GM12878 (cell line): ENCODE measurements at regions not wholly inside any gene's neighbourhood (a gene's known extent, or its start where the extent isn't known, plus 50 kb on each side); places are given as distances from the start of the nearest gene placed in this dataset.
A peak's percentile ranks its signal among the peaks of the same experiment; 100 is the strongest.

Experiments
- ATAC-seq: fragments of 200-7000 bp; cut with Tn5 transposase; 3 replicates; pipeline ENCODE4 v1.9.1; 2020; ENCODE audit warnings: mild to moderate bottlenecking, moderate library complexity
- BruUV-seq: library from RNA; stranded (reverse); fragments of 400-500 nt; replicated peaks from 2 replicates; lab custom pipeline; 2021; lab: Mats Ljungman, UMichigan
- CTCF ChIA-PET: fragments of 300-600 bp; sonication (Branson Sonifier 250); formaldehyde crosslinking; extraction: SDS; loops from one replicate; lab custom pipeline; 2021; ENCODE audit warnings: inconsistent platforms; lab: Yijun Ruan, JAX
- POLR2A ChIA-PET: fragments of 350-600 bp; formaldehyde crosslinking; extraction: SDS; loops from one replicate; lab custom pipeline; 2021; ENCODE audit warnings: inconsistent platforms; lab: Charles Lee
- RAD21 ChIA-PET: fragments of 300-600 bp; sonication (Branson Sonifier 250); formaldehyde crosslinking; loops from one replicate; lab custom pipeline; 2023; ENCODE audit warnings: antibody characterized with exemption; ENCODE audit not compliant: unreplicated experiment; lab: Charles Lee
- SMC1A ChIA-PET: fragments of 300-600 bp; sonication (Branson Sonifier 250); formaldehyde crosslinking; loops from one replicate; lab custom pipeline; 2023; ENCODE audit not compliant: unreplicated experiment, uncharacterized antibody; lab: Charles Lee
- DNase-seq: peaks from one replicate; pipeline ENCODE4 v3.0.0-alpha.2; 2011; ENCODE audit warnings: low read depth, low spot score
- FAIRE-seq: peaks from 3 replicates; lab custom pipeline; 2011; peaks lifted over from hg19 to GRCh38; lab: Jason Lieb, UNC
- H2AFZ ChIP-seq: 2 replicates; pipeline ENCODE4 v1.6.0; 2011; ENCODE audit warnings: low read depth, low read length, control low read depth; ENCODE audit not compliant: control insufficient read depth
- H3K27ac ChIP-seq: 2 replicates; pipeline ENCODE4 v1.5.1; 2011; ENCODE audit warnings: control low read depth; ENCODE audit not compliant: control insufficient read depth, insufficient read depth
- H3K27me3 ChIP-seq, 2 experiments: replicated peaks in 1 of 2; 2 replicates each; pipeline versions ENCODE4 v1.6.0 to v1.6.1; 2011; ENCODE audit warnings: low read length in 1 of 2; ENCODE audit not compliant: control insufficient read depth in 2 of 2, insufficient read depth in 2 of 2
- H3K36me3 ChIP-seq, 2 experiments: 2 replicates each; pipeline ENCODE4 v1.5.1; 2011; ENCODE audit warnings: low read length in 1 of 2; ENCODE audit not compliant: control insufficient read depth in 2 of 2, insufficient read depth in 2 of 2
- H3K4me1 ChIP-seq: 2 replicates; pipeline ENCODE4 v1.6.1; 2011; ENCODE audit warnings: mild to moderate bottlenecking, low read length, moderate library complexity, mixed read lengths; ENCODE audit not compliant: control insufficient read depth, insufficient read depth
- H3K4me2 ChIP-seq: 2 replicates; pipeline ENCODE4 v1.6.0; 2011; ENCODE audit warnings: control low read depth; ENCODE audit not compliant: control insufficient read depth, insufficient read depth
- H3K4me3 ChIP-seq: fragments of 200-600 bp; sonication (generic); 2 replicates; pipeline ENCODE4 v1.5.1; 2016
- H3K79me2 ChIP-seq: 2 replicates; pipeline ENCODE4 v1.6.0; 2011; ENCODE audit warnings: low read length; ENCODE audit not compliant: control insufficient read depth, insufficient read depth
- H3K9ac ChIP-seq: 2 replicates; pipeline ENCODE4 v1.8.0; 2011; ENCODE audit warnings: low read length, control low read depth, mixed read lengths; ENCODE audit not compliant: control insufficient read depth, insufficient read depth
- H3K9me3 ChIP-seq: replicated peaks from 3 replicates; pipeline ENCODE4 v1.5.1; 2011; ENCODE audit warnings: mild to moderate bottlenecking, low read length; ENCODE audit not compliant: control insufficient read depth, insufficient read depth
- H4K20me1 ChIP-seq: 2 replicates; pipeline ENCODE4 v1.6.0; 2011; ENCODE audit not compliant: control insufficient read depth, insufficient read depth
- BHLHE40 ChIP-seq, 2 experiments: fragments of 450-650 bp in 1 of 2; IDR thresholded peaks; 2 replicates each; pipeline ENCODE4 v1.6.1; 2011 to 2017; ENCODE audit warnings: low read depth in 2 of 2, borderline replicate concordance in 1 of 2, improper control_type of control experiment in 1 of 2, low read length in 1 of 2, mild to moderate bottlenecking in 1 of 2
- CEBPB ChIP-seq, 2 experiments: fragments of 150-350 bp in 1 of 2; IDR thresholded peaks; 2 replicates each; pipeline ENCODE4 v1.6.1; 2012 to 2014; ENCODE audit warnings: low read depth in 2 of 2, low read length in 2 of 2, borderline replicate concordance in 1 of 2, inconsistent platforms in 1 of 2
- EP300 ChIP-seq, 2 experiments: fragments of 150-350 bp in 1 of 2; IDR thresholded peaks; 2 replicates each; pipeline ENCODE4 v1.6.1; 2011 to 2012; ENCODE audit warnings: low read depth in 2 of 2, low read length in 2 of 2, borderline replicate concordance in 1 of 2, improper control_type of control experiment in 1 of 2, inconsistent platforms in 1 of 2; ENCODE audit not compliant: control insufficient read depth in 1 of 2
- MLLT1 ChIP-seq: fragments of 450-650 bp; IDR thresholded peaks from 2 replicates; pipeline ENCODE4 v1.6.1; 2016; ENCODE audit warnings: mild to moderate bottlenecking
- POU2F2 ChIP-seq: IDR thresholded peaks from 3 replicates; pipeline ENCODE4 v1.6.1; 2011; ENCODE audit warnings: low read depth, mild to moderate bottlenecking, low read length, borderline replicate concordance
- RAD21 ChIP-seq: IDR thresholded peaks from 2 replicates; pipeline ENCODE4 v1.6.1; 2011; ENCODE audit warnings: mild to moderate bottlenecking, low read depth, low read length, moderate library complexity; ENCODE audit not compliant: insufficient read depth
- REST ChIP-seq: IDR thresholded peaks from 2 replicates; pipeline ENCODE4 v1.6.1; 2012; ENCODE audit warnings: mild to moderate bottlenecking, low read depth, low read length
- YBX1 ChIP-seq: fragments of 450-650 bp; IDR thresholded peaks from 2 replicates; pipeline ENCODE4 v1.6.1; 2016; ENCODE audit warnings: antibody characterized with exemption
- in situ Hi-C: fragments of 300-500 bp; cut with MboI; formaldehyde crosslinking; loops from 9 replicates; pipeline ENCODE4 v1.14.3; 2018; ENCODE audit warnings: mixed read lengths
- intact Hi-C: fragments of 100-400 bp; cut with micrococcal nuclease; formaldehyde crosslinking; loops from one replicate; pipeline ENCODE4 v1.14.2; 2022; ENCODE audit not compliant: unreplicated experiment
- TF ChIP-seq, protein P1 (sequence below): fragments of 450-650 bp; IDR thresholded peaks from 2 replicates; pipeline ENCODE4 v1.6.1; 2017; ENCODE audit warnings: mild to moderate bottlenecking, moderate library complexity

- TF ChIP-seq BHLHE40 (IDR thresholded peaks at IDR 0.05; ENCODE audit: borderline replicate concordance in 1 of 2, low read depth in 2 of 2, low read length in 1 of 2) = 0 out of 4 replicates have a peak, but pooled peaks of 1 of the 2 experiments have one; percentile 23
- peak; percentile 71 for TF ChIP-seq RAD21
- TF ChIP-seq, all 136 proteins: peak for 12
Observed at GRCh38 chr1:200306944-200307754, 102.7 kb downstream of the ZNF281 start (continued).

DNA sequence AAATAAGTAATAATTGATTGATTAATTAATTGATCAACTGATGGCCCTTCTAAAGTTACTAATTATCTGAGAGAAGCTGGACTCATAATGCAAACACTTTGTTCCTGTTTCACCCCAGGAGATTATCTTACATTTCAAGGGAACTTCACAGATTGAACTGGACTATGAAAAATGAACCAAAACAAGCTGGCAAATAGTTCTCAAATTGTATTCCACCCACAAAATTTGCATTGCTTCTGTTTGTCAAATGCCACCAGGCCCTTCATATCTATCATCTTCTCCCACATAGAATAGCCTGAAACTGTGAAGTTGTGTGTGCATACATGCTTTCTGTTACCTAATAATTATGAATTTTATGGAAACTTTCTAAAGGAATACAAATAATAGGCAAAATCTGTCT lies 104.0 kb downstream of the ZNF281 start:
- H3K9me3 ChIP-seq = no peaks in the 10 kb centered on the region
- peak overlapping the region; percentile 44 for H3K4me2 ChIP-seq
- ChIA-PET SMC1A (interaction anchor here (0.6 to 3.7 kb wide), 10 partner anchors 20 to 626 kb away, joined by 3 to 14 read pairs (median 4); no protein-coding TSS in a partner anchor), RAD21 (interaction anchor here (1.0 to 3.2 kb wide), 8 partner anchors 22 to 621 kb away, joined by 3 to 10 read pairs (median 5); no protein-coding TSS in a partner anchor), CTCF (interaction anchor here (0.6 to 4.0 kb wide), 20 partner anchors 15 to 621 kb away, joined by 3 to 24 read pairs (median 4); no protein-coding TSS in a partner anchor), POLR2A (no interaction called here)
- H3K4me3 ChIP-seq = no peak overlapping the region
- BruUV-seq = no TSS peak
- intact Hi-C loops (no loop called here), in situ Hi-C loops (no loop called here)
- H3K36me3 ChIP-seq = no peaks in the 10 kb centered on the region
- ATAC-seq (peak; percentile 38), DNase-seq (peak; percentile 48), FAIRE-seq (no peak)
- no peaks in the 10 kb centered on the region for H3K79me2 ChIP-seq
- no peaks in the 10 kb centered on the region for H4K20me1 ChIP-seq
- peaks cover 26% of the 10 kb centered on the region for H3K4me1 ChIP-seq
- H3K27me3 ChIP-seq = no peaks in the 10 kb centered on the region; a peak in 1 of 4 replicates
- H2AFZ ChIP-seq = no peak overlapping the region
- no peak overlapping the region for H3K27ac ChIP-seq
- no peak overlapping the region for H3K9ac ChIP-seq
- TF ChIP-seq, protein P1, sequence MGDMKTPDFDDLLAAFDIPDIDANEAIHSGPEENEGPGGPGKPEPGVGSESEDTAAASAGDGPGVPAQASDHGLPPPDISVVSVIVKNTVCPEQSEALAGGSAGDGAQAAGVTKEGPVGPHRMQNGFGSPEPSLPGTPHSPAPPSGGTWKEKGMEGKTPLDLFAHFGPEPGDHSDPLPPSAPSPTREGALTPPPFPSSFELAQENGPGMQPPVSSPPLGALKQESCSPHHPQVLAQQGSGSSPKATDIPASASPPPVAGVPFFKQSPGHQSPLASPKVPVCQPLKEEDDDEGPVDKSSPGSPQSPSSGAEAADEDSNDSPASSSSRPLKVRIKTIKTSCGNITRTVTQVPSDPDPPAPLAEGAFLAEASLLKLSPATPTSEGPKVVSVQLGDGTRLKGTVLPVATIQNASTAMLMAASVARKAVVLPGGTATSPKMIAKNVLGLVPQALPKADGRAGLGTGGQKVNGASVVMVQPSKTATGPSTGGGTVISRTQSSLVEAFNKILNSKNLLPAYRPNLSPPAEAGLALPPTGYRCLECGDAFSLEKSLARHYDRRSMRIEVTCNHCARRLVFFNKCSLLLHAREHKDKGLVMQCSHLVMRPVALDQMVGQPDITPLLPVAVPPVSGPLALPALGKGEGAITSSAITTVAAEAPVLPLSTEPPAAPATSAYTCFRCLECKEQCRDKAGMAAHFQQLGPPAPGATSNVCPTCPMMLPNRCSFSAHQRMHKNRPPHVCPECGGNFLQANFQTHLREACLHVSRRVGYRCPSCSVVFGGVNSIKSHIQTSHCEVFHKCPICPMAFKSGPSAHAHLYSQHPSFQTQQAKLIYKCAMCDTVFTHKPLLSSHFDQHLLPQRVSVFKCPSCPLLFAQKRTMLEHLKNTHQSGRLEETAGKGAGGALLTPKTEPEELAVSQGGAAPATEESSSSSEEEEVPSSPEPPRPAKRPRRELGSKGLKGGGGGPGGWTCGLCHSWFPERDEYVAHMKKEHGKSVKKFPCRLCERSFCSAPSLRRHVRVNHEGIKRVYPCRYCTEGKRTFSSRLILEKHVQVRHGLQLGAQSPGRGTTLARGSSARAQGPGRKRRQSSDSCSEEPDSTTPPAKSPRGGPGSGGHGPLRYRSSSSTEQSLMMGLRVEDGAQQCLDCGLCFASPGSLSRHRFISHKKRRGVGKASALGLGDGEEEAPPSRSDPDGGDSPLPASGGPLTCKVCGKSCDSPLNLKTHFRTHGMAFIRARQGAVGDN = no peak
- TF ChIP-seq CEBPB (IDR thresholded peaks at IDR 0.05; ENCODE audit: borderline replicate concordance in 1 of 2, low read depth in 2 of 2, low read length in 2 of 2) = no peak
- TF ChIP-seq EP300 (IDR thresholded peaks at IDR 0.05; ENCODE audit: borderline replicate concordance in 1 of 2, control insufficient read depth in 1 of 2, low read depth in 2 of 2, low read length in 2 of 2) = 0 out of 4 replicates have a peak, but pooled peaks of 1 of the 2 experiments have one; percentile 17
- no peak for TF ChIP-seq YBX1
- TF ChIP-seq REST = no peak
- no peak for TF ChIP-seq MLLT1
- peak; percentile 79; the same call in 1 of the 3 replicates for TF ChIP-seq POU2F2
